Type B pancreatic cell (in vitro differentiated cells): ENCODE measurements at regions not wholly inside any gene's neighbourhood (a gene's known extent, or its start where the extent isn't known, plus 50 kb on each side); places are given as distances from the start of the nearest gene placed in this dataset.

ENCODE experiments used
- DNase-seq: peaks from one replicate; pipeline ENCODE4 v3.0.0; 2021; ENCODE audit warnings: mixed read lengths; ENCODE audit not compliant: unreplicated experiment; ENCODE audit errors: extremely low spot score
- H3K27ac Mint-ChIP-seq: 2 replicates; pipeline ENCODE4 v1.8.0; 2021; ENCODE audit warnings: mild to moderate bottlenecking, mixed read lengths
- H3K27me3 Mint-ChIP-seq: 2 replicates; pipeline ENCODE4 v1.8.0; 2021; ENCODE audit warnings: mixed read lengths
- H3K36me3 Mint-ChIP-seq: 2 replicates; pipeline ENCODE4 v1.8.0; 2021; ENCODE audit warnings: mixed read lengths
- H3K4me1 Mint-ChIP-seq: one replicate; pipeline ENCODE4 v1.8.0; 2021; ENCODE audit warnings: mixed read lengths; ENCODE audit not compliant: unreplicated experiment
- H3K4me3 Mint-ChIP-seq: 2 replicates; pipeline ENCODE4 v1.8.0; 2021; ENCODE audit warnings: mild to moderate bottlenecking, mixed read lengths
- H3K9me3 Mint-ChIP-seq: 2 replicates; pipeline ENCODE4 v1.8.0; 2021; ENCODE audit warnings: mixed read lengths
- TF ChIP-seq, protein P1 (sequence below): fragments of 200-600 bp; sonication (generic); conservative IDR thresholded peaks from 2 replicates; pipeline ENCODE4 v1.5.0; 2021; ENCODE audit warnings: antibody characterized with exemption, mild to moderate bottlenecking

DNA sequence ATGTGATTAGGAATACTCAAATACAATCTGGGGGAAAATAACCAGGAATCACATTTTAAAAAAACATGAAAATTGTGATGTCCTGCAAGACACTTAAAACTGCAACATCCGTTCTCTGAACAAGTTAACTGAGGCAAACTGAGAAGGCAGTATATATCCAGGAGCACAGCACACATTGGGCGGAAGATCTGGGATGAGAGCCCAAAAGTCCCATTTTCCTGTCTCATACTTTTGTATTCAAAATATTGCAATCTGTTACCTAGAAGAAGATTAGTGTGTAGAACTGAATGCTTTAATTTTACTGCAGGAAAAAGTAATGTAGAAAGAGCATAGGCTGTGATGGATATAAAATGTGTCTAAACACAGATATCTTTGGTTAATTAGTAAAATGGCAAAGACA lies 276.8 kb upstream of the FANCL start:
- TF ChIP-seq, protein P1, sequence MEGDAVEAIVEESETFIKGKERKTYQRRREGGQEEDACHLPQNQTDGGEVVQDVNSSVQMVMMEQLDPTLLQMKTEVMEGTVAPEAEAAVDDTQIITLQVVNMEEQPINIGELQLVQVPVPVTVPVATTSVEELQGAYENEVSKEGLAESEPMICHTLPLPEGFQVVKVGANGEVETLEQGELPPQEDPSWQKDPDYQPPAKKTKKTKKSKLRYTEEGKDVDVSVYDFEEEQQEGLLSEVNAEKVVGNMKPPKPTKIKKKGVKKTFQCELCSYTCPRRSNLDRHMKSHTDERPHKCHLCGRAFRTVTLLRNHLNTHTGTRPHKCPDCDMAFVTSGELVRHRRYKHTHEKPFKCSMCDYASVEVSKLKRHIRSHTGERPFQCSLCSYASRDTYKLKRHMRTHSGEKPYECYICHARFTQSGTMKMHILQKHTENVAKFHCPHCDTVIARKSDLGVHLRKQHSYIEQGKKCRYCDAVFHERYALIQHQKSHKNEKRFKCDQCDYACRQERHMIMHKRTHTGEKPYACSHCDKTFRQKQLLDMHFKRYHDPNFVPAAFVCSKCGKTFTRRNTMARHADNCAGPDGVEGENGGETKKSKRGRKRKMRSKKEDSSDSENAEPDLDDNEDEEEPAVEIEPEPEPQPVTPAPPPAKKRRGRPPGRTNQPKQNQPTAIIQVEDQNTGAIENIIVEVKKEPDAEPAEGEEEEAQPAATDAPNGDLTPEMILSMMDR: no peak
- H3K27ac Mint-ChIP-seq: no peak overlapping the region
- H3K27me3 Mint-ChIP-seq: no peaks in the 10 kb centered on the region
- peaks cover 18% of the 10 kb centered on the region for H3K4me1 Mint-ChIP-seq
- no peaks in the 10 kb centered on the region for H3K9me3 Mint-ChIP-seq
- no peak overlapping the region for H3K4me3 Mint-ChIP-seq
- DNase-seq: no peak
- no peaks in the 10 kb centered on the region for H3K36me3 Mint-ChIP-seq

DNA sequence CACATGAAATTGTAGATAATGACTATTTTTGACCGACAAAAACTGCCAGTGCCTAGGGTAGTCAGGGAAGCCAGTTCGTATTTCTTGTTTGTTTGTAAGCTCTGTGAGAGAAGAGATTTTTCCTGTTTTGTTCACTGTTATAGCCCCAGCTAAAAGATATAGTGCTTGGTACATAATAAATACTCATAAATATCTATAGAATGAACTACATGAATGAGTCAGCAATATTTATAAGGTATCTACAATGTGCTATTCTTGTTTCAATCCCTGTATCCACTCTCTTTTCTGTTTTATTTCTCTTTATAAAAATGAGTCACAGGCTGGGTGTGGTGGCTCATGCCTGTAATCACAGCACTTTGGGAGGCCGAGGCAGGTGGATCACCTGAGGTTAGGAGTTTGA lies 275.6 kb upstream of the FANCL start:
- Mint-ChIP-seq H3K27me3 (no peaks in the 10 kb centered on the region), H3K4me1 (peaks cover 6% of the 10 kb centered on the region), H3K36me3 (no peaks in the 10 kb centered on the region), H3K4me3 (no peak overlapping the region), H3K27ac (no peak overlapping the region), H3K9me3 (no peaks in the 10 kb centered on the region)
- TF ChIP-seq, protein P1: no peak
- DNase-seq: no peak

DNA sequence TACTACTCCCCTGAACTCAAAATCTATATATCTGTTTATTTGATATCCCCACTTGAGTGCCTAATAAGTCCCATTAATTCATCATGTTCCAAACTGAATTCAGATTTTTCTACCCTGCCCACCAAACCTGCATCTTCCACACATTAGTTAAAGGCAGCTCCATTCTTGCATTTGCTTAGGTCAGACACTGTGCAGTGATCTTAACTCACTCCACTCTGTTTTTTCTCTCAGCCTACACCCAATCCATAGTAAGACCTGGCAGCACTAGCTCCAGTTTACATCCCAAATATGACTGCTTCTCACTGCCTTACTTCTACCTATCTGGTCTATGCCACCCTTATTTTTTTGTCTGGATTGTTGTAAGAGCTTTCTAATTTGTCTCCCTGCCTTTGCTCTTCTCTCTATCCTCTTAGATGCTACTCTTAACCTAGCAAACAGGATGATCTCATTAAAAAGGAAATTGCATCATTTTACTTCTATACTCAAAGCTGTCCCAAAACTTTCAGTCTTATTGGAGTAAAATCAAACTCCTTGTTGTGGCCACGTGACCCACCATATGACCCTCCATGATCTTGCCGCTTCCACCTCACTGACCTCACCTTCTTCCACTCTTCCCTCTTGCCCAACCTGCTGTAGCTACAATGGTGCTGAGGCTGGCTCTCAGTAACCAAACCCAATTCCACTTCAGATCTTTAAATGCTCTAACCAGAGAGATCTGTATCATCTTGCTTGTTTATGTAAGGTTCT lies 274.9 kb upstream of the FANCL start:
- no peak overlapping the region for H3K4me3 Mint-ChIP-seq

DNA sequence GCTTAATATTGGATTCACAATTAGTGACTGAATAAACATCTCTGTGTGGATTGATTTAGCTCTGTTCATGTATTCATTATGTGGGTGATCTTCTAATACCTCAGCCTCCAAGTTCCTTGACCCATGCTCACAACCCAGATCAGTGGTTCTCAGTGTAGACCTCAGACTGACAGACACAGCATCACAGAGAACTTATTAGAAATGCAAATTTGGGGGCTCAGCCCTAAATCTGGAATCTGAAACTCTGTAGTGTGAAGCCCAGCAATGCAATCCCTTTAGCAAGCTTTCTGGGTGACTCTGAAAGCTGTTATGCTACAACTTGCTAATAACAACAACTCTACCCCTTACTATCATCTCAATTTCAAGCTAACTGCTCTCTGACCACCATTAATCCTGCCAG lies 273.1 kb upstream of the FANCL start:
- TF ChIP-seq, protein P1: no peak
- no peaks in the 10 kb centered on the region for H3K9me3 Mint-ChIP-seq

More for the DNA sequence above, 274.9 kb upstream of the FANCL start:
- Mint-ChIP-seq H3K27me3 (no peaks in the 10 kb centered on the region), H3K27ac (no peak overlapping the region), H3K36me3 (no peaks in the 10 kb centered on the region), H3K4me1 (no peaks in the 10 kb centered on the region), H3K9me3 (no peaks in the 10 kb centered on the region)
- TF ChIP-seq, protein P1: no peak
- DNase-seq: no peak

DNA sequence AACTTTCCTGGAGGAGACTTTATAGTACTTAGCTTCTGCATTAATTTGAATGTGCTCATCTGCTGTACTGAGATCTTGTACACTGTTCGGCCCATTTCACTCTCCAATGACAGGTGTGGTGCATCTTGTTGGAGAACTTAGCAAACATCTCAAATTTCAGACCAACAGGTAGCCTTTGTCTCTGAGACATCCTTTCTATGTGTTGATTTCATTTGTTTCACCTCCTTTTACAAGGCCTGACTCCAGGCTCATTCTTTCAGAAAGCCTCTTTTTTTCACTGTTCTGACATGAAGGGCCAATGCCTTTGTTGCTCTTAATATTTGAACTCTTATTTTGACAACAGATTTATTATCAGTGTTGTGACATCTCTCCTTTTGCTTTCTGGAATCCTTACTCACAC lies 271.8 kb upstream of the FANCL start:
- TF ChIP-seq, protein P1: no peak
- no peaks in the 10 kb centered on the region for H3K27me3 Mint-ChIP-seq
- no peak for DNase-seq
- no peak overlapping the region for H3K27ac Mint-ChIP-seq
- no peaks in the 10 kb centered on the region for H3K36me3 Mint-ChIP-seq
- no peaks in the 10 kb centered on the region for H3K4me1 Mint-ChIP-seq
- no peak overlapping the region for H3K4me3 Mint-ChIP-seq
- H3K9me3 Mint-ChIP-seq: no peaks in the 10 kb centered on the region

More for the DNA sequence above, 273.1 kb upstream of the FANCL start:
- Mint-ChIP-seq H3K4me3 (no peak overlapping the region), H3K4me1 (no peaks in the 10 kb centered on the region), H3K27ac (no peak overlapping the region), H3K36me3 (no peaks in the 10 kb centered on the region), H3K27me3 (no peaks in the 10 kb centered on the region)
- no peak for DNase-seq
